CMK (cell line): ENCODE measurements at regions not wholly inside any gene's neighbourhood (a gene's known extent, or its start where the extent isn't known, plus 50 kb on each side); places are given as distances from the start of the nearest gene placed in this dataset.

Experiments used
- DNase-seq: peaks from one replicate; pipeline ENCODE4 v3.0.0-alpha.2; 2010; ENCODE audit warnings: low read depth

- no peak for DNase-seq
Observed at GRCh38 chr9:113665064-113665463, 201.5 kb downstream of the RGS3 start.

- no peak for DNase-seq
Observed at GRCh38 chr9:113665756-113666155, 202.2 kb downstream of the RGS3 start.

- DNase-seq, result no peak
Observed at GRCh38 chr9:113668061-113668460, 204.5 kb downstream of the RGS3 start.

DNA sequence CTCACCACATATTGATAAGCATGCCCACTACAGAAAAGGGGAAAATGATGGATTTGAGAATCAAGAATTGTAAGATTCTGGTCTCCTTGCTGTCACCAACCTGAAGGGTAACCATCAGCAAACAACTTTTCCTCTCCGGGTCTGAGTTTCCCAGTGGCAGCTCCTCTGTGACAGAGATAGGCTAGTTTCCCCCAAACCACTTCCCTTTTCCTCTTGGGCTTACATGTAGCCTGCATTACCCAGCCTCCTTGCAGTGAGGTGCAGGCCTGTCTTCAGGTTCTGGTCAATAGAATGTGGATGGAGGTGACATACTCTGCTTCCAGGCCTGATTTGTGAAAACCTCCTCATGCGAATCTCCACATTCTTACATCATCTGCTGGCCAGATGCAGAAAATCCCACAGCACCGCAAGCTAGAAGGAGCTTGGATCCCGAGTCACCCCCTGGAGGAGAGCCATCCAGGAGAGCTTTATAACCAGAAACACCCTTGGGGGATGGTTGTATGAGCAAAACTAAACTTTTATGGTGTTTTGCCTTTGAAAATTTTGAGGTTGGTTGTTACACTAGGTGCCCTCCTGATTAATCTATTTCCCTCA is 206.1 kb downstream of the RGS3 start:
- no peak for DNase-seq

GRCh38 chr9:113673726-113674125 is 202.4 kb upstream of the ZNF618 start:
- no peak for DNase-seq

DNA sequence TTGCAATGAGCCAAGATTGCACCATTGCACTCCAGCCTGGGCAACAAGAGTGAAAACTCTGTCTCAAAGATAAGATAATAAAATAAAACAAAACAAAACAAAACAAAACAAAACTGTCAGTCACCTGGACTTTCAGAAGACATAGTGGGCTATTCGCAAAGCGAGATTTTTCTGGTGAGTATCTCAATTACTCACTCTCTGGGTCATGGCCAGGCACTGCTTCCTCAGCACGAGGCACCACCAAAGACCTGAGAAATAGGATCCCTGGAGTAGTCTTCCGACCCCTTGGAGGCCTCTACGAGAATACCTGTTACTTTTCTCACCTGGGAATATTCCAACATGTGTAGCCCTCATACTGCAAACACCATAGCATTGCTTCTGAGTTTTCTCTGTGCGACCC is 201.7 kb upstream of the ZNF618 start:
- no peak for DNase-seq

GRCh38 chr9:113675475-113675941 is 200.6 kb upstream of the ZNF618 start:
- no peak for DNase-seq

GRCh38 chr9:113677057-113677456 is 199.1 kb upstream of the ZNF618 start:
- no peak for DNase-seq

DNA sequence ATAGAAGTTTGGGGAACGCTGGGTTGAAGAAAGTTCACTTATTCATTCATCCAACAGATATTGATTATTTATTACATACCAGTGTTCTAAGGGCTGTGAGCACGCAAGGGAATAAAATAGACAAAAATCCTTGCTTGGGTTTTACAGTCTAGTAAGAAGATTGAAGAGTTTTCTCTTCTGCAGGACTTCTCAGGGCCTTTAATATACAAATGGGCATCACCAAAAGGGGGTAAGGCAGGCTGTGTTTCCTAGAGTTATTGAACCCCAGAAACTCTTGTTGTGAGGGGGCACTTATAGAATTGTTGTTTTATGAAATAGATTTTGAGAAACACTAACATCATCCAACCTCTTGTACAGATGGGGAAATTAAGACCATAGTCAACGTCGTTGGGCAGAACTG is 198.5 kb upstream of the ZNF618 start:
- DNase-seq, result no peak

DNA sequence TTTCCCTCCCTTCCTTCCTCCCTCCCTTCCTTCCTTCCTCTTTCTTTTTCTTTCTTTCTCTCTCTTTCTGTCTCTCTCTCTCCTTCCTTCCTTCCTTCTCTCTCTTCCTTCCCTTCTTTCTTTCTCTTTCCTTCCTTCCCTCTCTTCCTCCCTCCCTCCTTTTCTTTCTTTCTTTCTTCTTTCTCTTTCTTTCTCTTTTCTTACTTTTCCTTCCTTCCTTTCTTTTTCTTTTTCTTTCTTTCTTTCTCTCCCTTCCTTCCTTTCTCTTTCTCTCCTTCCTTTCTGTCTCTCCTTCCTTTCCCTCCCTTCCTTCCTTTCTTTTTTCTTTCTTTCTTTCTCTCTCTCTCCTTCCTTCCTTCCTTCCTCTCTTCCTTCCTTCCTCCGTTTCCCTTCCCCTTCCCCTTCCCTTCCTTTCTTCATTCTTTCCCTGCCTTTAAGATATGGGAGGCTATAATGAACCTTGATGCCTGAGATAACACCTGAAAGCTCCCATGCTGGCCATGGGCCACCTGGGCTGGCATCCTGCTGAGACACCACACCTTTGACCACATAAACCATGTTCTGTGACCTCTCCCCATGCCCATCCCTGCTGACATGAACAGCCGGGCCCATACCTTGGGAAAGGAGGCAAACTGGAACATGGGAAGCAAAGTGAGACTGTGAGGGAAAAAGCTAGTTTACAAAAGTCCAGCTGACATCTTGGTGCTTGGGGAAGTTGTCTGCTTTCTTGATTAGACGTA is 197.8 kb upstream of the ZNF618 start:
- no peak for DNase-seq

DNA sequence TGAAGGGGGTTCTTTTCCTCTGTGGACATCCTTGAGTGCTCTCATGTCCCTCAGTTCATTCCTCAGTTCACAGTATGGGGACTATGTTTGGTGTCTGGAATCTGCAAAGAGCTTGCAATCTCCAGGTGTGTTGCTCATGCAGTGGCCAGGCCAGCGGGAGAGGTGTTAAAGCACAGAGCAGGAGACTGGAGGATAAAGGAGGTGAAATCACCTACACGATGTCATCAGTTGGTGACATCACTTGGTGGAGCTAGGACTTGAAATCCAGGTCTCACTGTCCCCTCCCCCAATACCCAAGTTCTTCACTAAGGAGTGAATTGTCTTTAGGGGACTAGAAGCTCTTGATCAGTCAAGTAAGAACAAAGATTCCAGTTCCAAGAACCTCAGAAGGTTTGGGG is 197.3 kb upstream of the ZNF618 start:
- DNase-seq, result no peak

GRCh38 chr9:113682297-113682771 is 193.8 kb upstream of the ZNF618 start:
- peak; percentile 43 for DNase-seq

GRCh38 chr9:113685636-113686035 is 190.5 kb upstream of the ZNF618 start:
- peak; percentile 34 for DNase-seq

- DNase-seq, result no peak
Observed at GRCh38 chr9:113687107-113687679, 188.9 kb upstream of the ZNF618 start.

- no peak for DNase-seq
Observed at GRCh38 chr9:113687680-113688371, 188.3 kb upstream of the ZNF618 start.

GRCh38 chr9:113690055-113690740 is 185.9 kb upstream of the ZNF618 start:
- DNase-seq, result no peak

DNA sequence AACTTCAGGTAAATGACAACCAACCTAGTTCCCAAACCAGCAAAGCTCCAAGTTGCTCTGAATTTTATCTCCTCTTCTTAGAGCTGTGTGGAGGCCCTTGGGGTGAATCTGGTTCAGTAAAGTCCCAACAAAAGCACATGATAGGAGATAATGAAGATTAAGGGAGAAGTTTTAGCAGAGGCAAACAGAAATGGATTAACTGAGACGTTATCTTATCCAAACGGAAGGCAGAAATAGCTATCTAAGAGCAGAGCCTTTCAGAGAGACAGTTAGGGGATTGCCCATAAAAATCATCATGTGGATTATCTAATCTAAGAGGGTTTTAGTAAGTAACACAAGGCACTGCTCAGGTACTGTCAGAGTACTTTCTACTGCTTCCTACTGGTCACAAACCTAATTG is 183.9 kb upstream of the ZNF618 start:
- no peak for DNase-seq

DNA sequence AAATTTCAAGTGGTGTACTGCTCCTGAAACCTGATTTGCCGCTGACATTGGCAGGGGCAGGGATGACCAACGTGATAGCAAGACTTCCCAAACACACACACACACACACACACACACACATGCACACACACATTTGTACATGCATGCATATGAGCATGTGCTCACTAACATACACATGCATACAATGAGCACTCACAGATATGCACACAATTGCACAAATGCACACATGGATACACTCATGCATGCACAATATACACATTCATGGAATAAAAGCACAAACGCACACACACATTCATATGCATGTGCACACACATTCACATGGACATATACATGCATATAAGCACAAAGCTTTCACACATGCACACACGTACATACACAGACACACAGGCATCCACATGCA is 181.2 kb upstream of the ZNF618 start:
- DNase-seq, result no peak

- no peak for DNase-seq
Observed at GRCh38 chr9:113695440-113695851, 180.7 kb upstream of the ZNF618 start.

DNA sequence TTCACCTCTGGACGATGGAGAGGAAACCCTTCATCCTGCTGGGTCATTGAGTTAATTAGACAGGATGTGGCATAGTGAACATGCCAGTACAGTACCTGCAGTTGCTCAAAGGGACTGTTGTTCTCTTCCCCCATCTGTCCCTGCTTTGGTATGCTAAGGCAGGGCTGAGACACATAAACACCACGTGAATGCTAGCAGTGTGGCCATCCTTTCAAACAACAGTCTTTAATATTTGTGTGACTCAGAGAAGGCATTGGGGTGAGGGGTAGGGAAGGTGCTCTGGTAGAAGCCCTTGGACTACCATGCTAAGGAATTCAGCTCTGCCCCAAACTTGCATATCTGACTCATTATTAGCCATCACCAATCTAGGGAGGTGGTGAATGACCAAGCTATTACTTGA is 180.2 kb upstream of the ZNF618 start:
- DNase-seq, result no peak

- no peak for DNase-seq
Observed at GRCh38 chr9:113701774-113702755, 174.0 kb upstream of the ZNF618 start.
